ENCODE measurements at regions not wholly inside any gene's neighbourhood (a gene's known extent, or its start where the extent isn't known, plus 50 kb on each side); places are given as distances from the start of the nearest gene placed in this dataset.

- DNase-seq (ENCODE audit: low spot score), result no peak
Observed at GRCh38 chr2:5540856-5541255, 151.3 kb upstream of the SOX11 start.

- no peak for DNase-seq (ENCODE audit: low spot score)
Observed at GRCh38 chr2:5544205-5544786, 147.9 kb upstream of the SOX11 start.

GRCh38 chr2:5546181-5546580 lies 146.0 kb upstream of the SOX11 start:
- DNase-seq (ENCODE audit: low spot score), result no peak

GRCh38 chr2:5548991-5549715 lies 143.0 kb upstream of the SOX11 start:
- no peak for DNase-seq (ENCODE audit: low spot score)

DNA sequence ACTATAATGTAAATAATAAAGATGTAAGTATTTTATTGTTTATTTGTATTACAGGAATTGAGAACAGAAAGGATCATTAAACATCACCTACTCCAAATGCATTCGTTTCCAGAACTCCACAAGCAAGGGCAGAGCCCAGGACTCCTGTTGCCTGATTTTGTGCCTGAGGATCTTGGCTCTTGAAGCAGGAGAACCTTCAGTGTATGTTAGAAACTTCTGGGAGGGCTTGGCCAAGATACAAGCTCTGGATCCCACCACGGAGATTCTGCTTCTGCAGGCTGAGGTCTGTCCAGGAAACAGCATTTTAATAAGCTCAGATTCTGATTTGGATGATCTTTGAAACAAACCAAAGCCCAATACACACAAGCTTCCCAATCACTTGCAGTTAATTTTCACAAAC lies 142.4 kb upstream of the SOX11 start:
- no peak for DNase-seq (ENCODE audit: low spot score)

- no peak for DNase-seq (ENCODE audit: low spot score)
Observed at GRCh38 chr2:5555636-5556035, 136.5 kb upstream of the SOX11 start.

DNA sequence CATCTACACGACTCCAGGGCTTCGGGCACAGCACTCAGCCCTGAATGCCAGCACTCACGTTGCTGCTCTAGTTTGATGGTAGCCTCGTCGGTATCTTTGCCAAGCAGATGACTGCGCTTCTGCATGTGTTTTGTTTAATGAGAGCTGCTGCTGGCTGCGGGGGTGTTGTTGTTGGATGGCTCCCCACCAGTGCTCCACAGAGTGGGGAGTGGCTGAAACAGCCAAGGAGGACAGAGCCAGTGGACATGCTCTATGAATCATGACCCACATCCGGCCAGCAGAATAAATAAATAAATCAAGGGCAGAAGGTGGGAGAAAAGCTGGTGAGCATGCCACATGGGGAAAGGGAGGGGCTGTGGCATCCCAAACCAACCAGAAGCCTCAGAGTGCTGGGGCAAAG lies 131.2 kb upstream of the SOX11 start:
- no peak for DNase-seq (ENCODE audit: low spot score)

GRCh38 chr2:5562426-5562825 lies 129.8 kb upstream of the SOX11 start:
- no peak for DNase-seq (ENCODE audit: low spot score)

DNA sequence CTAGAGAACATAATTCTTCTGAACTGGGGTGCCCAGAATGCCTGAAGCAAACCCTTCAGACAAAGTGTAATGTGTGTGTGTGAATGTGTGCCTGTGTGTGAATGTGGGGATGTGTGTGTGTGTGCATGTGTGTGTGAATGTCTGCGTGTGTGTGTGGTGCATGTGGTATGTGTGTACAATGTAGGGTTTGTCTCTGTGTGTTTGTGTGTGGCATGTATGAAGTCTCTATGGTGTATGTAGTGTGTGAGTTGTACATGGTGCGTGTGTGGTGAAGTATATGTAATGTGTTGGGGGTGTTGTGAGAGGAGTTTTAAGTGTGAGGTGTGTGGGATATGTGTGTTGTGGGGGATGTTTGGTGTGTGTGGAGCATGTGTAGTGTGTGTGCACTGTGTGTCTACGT lies 129.3 kb upstream of the SOX11 start:
- no peak for DNase-seq (ENCODE audit: low spot score)

- DNase-seq (ENCODE audit: low spot score), result no peak
Observed at GRCh38 chr2:5563411-5563810, 128.8 kb upstream of the SOX11 start.

GRCh38 chr2:5569256-5569655 lies 122.9 kb upstream of the SOX11 start:
- no peak for DNase-seq (ENCODE audit: low spot score)

GRCh38 chr2:5576015-5576414 lies 116.2 kb upstream of the SOX11 start:
- DNase-seq (ENCODE audit: low spot score), result no peak

- DNase-seq (ENCODE audit: low spot score), result no peak
Observed at GRCh38 chr2:5587766-5588165, 104.4 kb upstream of the SOX11 start.

- no peak for DNase-seq (ENCODE audit: low spot score)
Observed at GRCh38 chr2:5588601-5589000, 103.6 kb upstream of the SOX11 start.

- DNase-seq (ENCODE audit: low spot score), result no peak
Observed at GRCh38 chr2:5589183-5589582, 103.0 kb upstream of the SOX11 start.

GRCh38 chr2:5590886-5591285 lies 101.3 kb upstream of the SOX11 start:
- no peak for DNase-seq (ENCODE audit: low spot score)

- no peak for DNase-seq (ENCODE audit: low spot score)
Observed at GRCh38 chr2:5592916-5593315, 99.3 kb upstream of the SOX11 start.

- no peak for DNase-seq (ENCODE audit: low spot score)
Observed at GRCh38 chr2:5594249-5594695, 97.9 kb upstream of the SOX11 start.

- DNase-seq (ENCODE audit: low spot score), result no peak
Observed at GRCh38 chr2:5596868-5597267, 95.3 kb upstream of the SOX11 start.

DNA sequence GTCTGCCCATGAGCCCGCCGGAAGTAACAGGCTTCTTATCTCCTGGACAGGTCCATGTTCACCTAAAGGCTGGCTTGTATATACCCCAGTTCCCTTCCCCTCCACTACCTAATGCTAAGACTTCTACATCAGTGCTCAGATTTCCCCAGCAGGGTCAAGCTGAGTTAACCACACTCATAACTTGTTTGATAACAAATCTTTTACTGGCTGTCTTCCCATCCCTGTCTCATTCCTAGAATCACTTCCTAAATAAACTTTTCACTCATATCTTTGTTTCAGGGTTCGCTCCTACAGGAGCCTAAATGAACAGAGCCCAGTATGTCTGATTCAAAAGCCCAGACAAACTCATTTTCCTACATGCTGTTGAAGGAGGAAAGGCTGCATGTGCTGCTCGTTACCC lies 94.0 kb upstream of the SOX11 start:
- no peak for DNase-seq (ENCODE audit: low spot score)

GRCh38 chr2:5609201-5609600 lies 83.0 kb upstream of the SOX11 start:
- DNase-seq (ENCODE audit: low spot score), result no peak

DNA sequence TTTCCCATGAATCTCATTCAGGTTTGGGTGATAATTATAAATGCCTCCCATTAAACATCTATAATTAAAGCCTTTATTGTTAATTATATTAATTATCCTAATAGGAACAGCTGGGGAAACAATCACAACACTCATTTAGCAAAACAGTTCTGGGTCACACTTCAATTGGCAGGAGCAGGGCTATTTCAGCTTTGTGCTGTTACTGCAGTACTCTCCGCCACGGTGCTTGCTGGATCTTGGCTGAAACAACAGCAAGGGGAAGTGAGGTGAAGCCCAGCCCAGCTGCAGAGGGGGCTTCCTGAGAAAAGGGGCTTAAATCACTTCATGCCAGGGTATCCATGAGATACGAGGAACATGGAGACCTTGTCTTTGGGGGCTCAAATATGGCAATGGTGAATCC lies 79.5 kb upstream of the SOX11 start:
- DNase-seq (ENCODE audit: low spot score), result no peak

DNA sequence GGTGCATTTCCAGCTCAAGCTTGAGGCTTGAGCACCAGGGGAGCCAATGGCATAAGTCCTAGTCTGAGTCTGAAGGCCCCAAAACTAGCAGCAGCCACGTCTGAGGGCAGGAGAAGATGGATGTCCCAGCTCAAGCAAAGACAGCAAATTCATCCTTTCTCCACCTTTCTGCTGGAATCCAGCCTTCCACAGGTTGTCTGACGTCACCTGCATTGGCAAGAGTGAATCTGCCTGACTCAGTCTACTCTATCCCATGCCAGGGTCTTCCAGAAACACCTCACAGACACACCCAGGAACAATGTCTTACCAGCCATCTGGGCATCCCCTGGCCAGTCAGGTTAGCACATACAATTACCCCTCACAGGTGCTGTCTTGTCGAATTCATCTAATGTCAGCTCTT lies 76.2 kb upstream of the SOX11 start:
- no peak for DNase-seq (ENCODE audit: low spot score)

- DNase-seq (ENCODE audit: low spot score), result no peak
Observed at GRCh38 chr2:5617358-5617757, 74.8 kb upstream of the SOX11 start.

All from HuH-7 (cell line).